H1 (cell line): ENCODE measurements at regions not wholly inside any gene's neighbourhood (a gene's known extent, or its start where the extent isn't known, plus 50 kb on each side); places are given as distances from the start of the nearest gene placed in this dataset.

Experiments used
- SP2 ChIP-seq: IDR thresholded peaks from 2 replicates; pipeline ENCODE4 v1.6.1; 2012; ENCODE audit warnings: mild to moderate bottlenecking, low read length, inconsistent platforms
- TAF1 ChIP-seq: IDR thresholded peaks from 2 replicates; pipeline ENCODE4 v1.6.1; 2011; ENCODE audit warnings: mild to moderate bottlenecking, low read depth, low read length
- TEAD4 ChIP-seq: IDR thresholded peaks from 2 replicates; pipeline ENCODE4 v1.6.1; 2012; ENCODE audit warnings: low read depth, low read length, inconsistent platforms, mixed read lengths

DNA sequence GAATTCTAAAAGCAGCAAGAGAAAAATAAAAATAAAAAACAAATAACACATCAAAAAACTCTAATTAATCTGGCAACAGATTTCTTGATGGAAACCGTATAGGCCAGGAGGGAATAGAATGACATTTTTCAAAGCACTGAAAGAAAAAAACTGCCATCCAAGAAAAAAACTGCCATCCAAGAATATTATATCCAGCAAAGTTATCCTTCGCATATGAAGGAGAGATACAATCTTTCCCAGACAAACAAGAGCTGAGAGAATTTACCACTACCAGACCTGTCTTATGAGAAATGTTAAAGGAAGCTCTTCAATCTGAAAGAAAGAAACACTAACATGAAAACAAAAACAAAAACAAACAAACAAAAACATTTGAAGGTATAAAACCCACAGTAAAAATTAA lies 214.8 kb downstream of the EMP1 start (continued):
- TF ChIP-seq TAF1 (no peak), SP2 (no peak), TEAD4 (no peak)
